HUES48 (cell line): ENCODE measurements at regions not wholly inside any gene's neighbourhood (a gene's known extent, or its start where the extent isn't known, plus 50 kb on each side); places are given as distances from the start of the nearest gene placed in this dataset.

Experiments used
- H3K27ac ChIP-seq: one replicate; pipeline ENCODE4 v1.7.0; 2013; ENCODE audit warnings: low read depth, low read length, inconsistent platforms
- H3K27me3 ChIP-seq: 2 replicates; pipeline ENCODE4 v1.6.1; 2013; ENCODE audit warnings: mild to moderate bottlenecking, low read length; ENCODE audit not compliant: control insufficient read depth, insufficient read depth
- H3K36me3 ChIP-seq: 2 replicates; pipeline ENCODE4 v1.6.1; 2013; ENCODE audit warnings: low read length; ENCODE audit not compliant: control insufficient read depth, insufficient read depth
- H3K4me1 ChIP-seq: 2 replicates; pipeline ENCODE4 v1.6.1; 2013; ENCODE audit warnings: mild to moderate bottlenecking, low read length; ENCODE audit not compliant: control insufficient read depth, insufficient read depth
- H3K4me3 ChIP-seq: 2 replicates; pipeline ENCODE4 v1.5.1; 2013; ENCODE audit warnings: mild to moderate bottlenecking, low read depth, low read length
- H3K9ac ChIP-seq: 2 replicates; pipeline ENCODE4 v1.6.1; 2013; ENCODE audit warnings: mild to moderate bottlenecking, low read depth, low read length, moderate library complexity
- H3K9me3 ChIP-seq: 2 replicates; pipeline ENCODE4 v1.6.1; 2013; ENCODE audit warnings: low read length; ENCODE audit not compliant: control insufficient read depth, insufficient read depth

DNA sequence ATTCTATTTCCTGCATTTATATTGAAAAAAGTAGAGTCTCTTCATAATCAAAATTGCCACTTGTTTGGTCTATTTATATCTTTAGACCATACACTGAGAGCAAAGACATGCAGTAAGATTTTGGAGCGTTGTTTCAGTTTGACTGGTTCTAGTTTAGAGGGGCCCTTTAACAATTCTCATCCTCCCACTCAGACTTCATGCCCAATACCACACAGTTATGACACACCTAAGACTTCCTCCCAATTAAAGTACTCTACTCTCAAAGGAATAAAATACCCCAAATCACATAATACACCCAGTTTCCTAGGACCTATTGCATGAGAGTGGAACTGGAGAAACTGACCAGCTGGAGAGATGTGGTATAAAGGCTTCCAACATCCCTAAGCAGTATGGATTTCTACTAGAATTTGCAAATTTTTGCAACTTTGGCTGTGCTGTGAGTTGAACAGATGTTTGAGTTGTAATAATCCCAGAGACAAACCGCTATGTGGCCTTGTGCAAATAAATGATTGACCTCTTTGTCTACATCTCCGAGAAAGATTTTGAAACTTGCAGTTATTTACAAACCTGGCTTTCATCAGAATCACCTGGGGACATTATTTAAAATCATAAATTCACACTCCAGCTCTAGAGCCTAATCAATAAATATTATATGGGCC, 170.0 kb upstream of the ROBO2 start:
- no peaks in the 10 kb centered on the region for H3K27me3 ChIP-seq
- no peak overlapping the region for H3K4me3 ChIP-seq
- no peak overlapping the region for H3K27ac ChIP-seq
- 0 out of 2 replicates have a peak, but pooled peaks cover 6% of the 10 kb centered on the region for H3K4me1 ChIP-seq
- no peaks in the 10 kb centered on the region; the same call in 1 of the 2 replicates for H3K9me3 ChIP-seq
- no peaks in the 10 kb centered on the region for H3K36me3 ChIP-seq
- H3K9ac ChIP-seq: no peak overlapping the region

DNA sequence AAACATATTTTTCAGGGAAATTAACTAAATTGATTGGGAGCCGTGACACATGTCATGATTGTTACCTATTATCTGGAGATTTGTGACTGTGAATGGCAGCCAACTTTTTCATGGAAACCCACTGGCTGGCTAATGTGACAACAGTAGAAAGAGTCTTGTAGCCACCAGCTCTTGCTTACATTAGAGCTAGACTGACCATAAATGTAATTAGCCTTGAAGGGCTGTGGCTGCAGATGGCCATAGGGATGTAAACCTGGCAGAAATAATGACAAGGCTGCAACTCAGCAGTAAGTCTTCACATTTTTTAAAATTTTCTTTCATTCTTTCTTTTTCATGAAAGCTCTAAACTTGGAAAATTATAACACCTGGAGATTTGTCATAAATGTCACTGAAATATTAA, 168.2 kb upstream of the ROBO2 start:
- no peaks in the 10 kb centered on the region for H3K27me3 ChIP-seq
- 0 out of 2 replicates have a peak, but pooled peaks cover 6% of the 10 kb centered on the region for H3K4me1 ChIP-seq
- no peak overlapping the region for H3K27ac ChIP-seq
- no peak overlapping the region for H3K9ac ChIP-seq
- H3K36me3 ChIP-seq: no peaks in the 10 kb centered on the region
- no peak overlapping the region for H3K4me3 ChIP-seq
- H3K9me3 ChIP-seq: no peaks in the 10 kb centered on the region; the same call in 1 of the 2 replicates

DNA sequence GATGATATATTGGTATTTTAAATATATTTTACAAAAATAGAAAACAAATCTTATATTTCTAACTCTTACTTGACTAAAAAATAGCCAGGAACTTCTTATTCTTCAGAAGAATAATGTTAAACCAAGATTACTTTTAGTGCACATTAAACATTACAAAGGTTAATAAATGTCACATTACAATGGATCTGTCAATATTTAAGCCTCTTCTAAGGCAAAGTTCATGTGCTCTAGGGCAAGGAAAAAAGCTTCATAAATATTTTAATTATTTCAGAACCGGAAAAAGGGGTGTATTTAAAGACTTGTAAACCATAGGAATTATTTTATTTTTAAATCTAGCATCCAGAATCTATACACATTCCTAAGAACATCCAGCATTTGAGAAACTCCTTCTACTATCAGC, 166.9 kb upstream of the ROBO2 start:
- Histone ChIP-seq H3K27me3 (no peaks in the 10 kb centered on the region), H3K9me3 (no peaks in the 10 kb centered on the region; the same call in 1 of the 2 replicates)

DNA sequence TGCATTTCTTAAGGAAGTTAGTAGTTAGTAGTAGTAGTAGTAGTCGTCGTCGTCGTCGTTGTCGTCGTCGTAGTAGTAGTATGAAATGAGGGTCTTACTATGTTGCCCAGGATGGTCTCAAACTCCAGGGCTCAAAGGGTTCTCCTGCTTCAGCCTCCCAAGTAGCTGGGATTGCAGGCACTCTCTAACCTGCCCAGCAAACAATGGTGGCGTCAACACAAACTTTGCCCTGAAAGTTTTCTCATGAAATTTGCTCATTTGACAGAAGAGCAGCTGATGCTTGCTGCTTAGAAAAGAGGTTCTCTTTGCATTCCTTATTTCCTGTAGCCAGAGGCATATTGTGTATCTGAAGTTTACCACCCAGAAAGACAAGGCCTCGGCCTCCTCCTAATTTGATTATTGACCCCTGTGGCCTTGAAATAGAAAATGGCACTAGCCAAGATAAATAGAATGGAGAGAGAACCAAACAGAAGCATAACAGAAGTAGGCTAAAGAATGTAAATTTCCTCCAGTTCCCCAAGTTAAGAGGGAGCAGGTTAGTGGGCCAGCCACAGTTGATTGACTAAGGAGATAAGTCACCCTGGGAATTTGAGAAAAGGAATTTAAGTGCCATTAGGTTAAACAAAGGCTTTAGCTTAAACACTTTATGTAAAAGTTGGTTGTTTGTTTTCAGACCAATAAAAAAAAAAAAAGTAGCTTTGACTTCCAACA, 166.2 kb upstream of the ROBO2 start:
- H3K27ac ChIP-seq: peak overlapping the region; percentile 69

More for the DNA sequence above, 166.9 kb upstream of the ROBO2 start:
- no peaks in the 10 kb centered on the region for H3K36me3 ChIP-seq
- H3K4me1 ChIP-seq: 0 out of 2 replicates have a peak, but pooled peaks cover 6% of the 10 kb centered on the region
- H3K27ac ChIP-seq: peak overlapping the region; percentile 69
- H3K4me3 ChIP-seq: no peak overlapping the region
- H3K9ac ChIP-seq: no peak overlapping the region

DNA sequence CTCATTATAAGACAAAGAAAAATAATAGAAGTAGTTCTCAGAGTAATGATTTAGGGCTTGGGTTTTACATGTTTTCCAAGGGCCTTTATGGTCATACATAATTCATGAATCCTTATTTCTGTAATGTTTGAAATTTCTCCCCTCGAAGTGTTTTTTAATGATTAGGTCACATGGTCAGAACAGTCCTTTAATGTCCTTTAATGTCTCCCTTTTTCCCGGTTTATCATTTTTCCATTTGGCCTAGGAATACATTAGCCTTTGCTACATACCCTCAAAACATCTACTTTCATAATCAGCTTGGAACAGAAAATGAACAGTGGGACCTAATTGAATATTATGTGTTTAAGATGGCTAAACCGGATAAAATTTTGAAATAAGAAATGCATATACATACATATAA, 159.9 kb upstream of the ROBO2 start:
- Histone ChIP-seq H3K4me3 (no peak overlapping the region), H3K27ac (no peak overlapping the region), H3K27me3 (no peaks in the 10 kb centered on the region)

More for the DNA sequence above, 166.2 kb upstream of the ROBO2 start:
- no peaks in the 10 kb centered on the region for H3K27me3 ChIP-seq
- H3K36me3 ChIP-seq: no peaks in the 10 kb centered on the region
- no peak overlapping the region for H3K9ac ChIP-seq
- H3K4me1 ChIP-seq: 0 out of 2 replicates have a peak, but pooled peaks cover 6% of the 10 kb centered on the region
- H3K4me3 ChIP-seq: no peak overlapping the region
- H3K9me3 ChIP-seq: no peaks in the 10 kb centered on the region; the same call in 1 of the 2 replicates

DNA sequence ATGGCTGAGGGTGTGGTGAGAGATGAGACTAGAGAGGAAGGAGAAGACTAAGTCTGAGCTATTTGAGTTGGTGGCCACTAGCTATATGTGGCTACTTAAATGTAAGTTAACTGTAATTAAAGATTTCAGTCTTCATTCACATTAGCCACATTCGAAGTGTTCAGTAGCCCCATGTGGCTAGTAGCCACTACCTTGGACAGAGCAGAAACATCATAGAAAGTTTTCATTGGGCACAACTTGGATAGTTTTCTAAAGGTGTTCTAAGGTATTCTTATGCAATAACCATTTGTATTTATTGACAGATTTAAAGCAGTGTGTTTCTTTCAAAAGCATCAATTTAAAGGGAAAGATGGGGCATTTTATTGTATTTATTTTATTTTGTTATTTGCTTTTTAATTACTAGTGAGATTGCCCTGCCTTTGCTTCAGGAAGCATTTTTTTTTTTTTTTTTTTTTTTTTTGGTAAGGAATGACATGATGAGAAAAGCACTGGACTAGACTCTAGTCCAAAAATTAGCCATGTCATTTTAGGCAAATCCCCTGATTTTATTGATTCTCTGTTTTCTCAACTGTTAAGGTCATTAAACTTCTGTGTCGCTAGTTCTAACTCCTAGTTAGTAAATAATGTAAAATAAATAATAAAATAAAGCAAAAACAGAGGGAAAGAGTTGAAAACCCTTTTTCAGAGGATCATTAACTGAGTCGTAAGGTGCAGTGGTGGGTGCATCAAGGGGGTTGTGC, 153.0 kb upstream of the ROBO2 start:
- Histone ChIP-seq H3K27me3 (no peaks in the 10 kb centered on the region), H3K4me3 (no peak overlapping the region), H3K4me1 (no peaks in the 10 kb centered on the region), H3K36me3 (no peaks in the 10 kb centered on the region), H3K9me3 (no peaks in the 10 kb centered on the region), H3K9ac (no peak overlapping the region), H3K27ac (no peak overlapping the region)

More for the DNA sequence above, 159.9 kb upstream of the ROBO2 start:
- H3K4me1 ChIP-seq: no peaks in the 10 kb centered on the region
- H3K9ac ChIP-seq: no peak overlapping the region
- no peaks in the 10 kb centered on the region; the same call in 1 of the 2 replicates for H3K9me3 ChIP-seq
- H3K36me3 ChIP-seq: no peaks in the 10 kb centered on the region

DNA sequence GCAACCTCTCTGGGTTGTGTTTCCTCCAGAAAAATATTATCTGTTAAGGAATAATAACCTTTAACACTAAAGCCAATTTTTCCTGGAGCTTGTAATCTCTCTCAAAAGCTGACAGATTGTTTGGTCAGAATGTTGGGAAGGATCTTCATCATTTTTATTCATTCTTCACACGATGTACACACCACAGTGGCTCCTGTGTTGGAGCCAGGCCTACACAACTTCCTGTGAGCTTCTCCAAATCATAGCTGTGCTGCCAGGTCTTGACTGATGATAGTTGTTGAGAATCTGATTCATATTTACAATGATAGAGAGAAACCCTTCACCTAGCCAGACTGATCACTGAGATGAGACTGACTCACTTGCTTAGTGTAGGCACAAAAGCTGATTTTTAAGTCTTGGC, 151.0 kb upstream of the ROBO2 start:
- H3K9ac ChIP-seq: no peak overlapping the region
- H3K36me3 ChIP-seq: no peaks in the 10 kb centered on the region
- H3K4me1 ChIP-seq: no peaks in the 10 kb centered on the region
- no peak overlapping the region for H3K4me3 ChIP-seq
- H3K27ac ChIP-seq: no peak overlapping the region
- H3K27me3 ChIP-seq: no peaks in the 10 kb centered on the region
- no peaks in the 10 kb centered on the region for H3K9me3 ChIP-seq

DNA sequence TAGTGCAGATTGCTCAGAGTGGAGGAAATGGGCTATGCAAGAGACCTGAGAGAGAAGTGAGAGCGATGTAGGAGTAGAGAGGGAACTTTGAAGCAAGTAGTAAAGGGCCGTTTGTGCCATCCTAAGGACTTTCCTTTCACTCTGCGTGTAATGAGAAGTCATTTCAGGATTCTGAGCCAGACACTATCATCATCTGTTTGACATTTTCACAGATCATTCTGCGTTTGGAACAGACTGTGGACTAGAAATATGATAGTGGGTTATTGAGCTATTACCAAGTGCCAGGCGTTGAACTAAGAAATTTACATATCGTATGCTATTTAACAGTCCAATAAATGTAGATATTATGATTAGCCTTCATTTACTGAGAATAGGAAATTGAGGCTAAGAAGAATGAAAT, 150.0 kb upstream of the ROBO2 start:
- no peaks in the 10 kb centered on the region for H3K27me3 ChIP-seq
- H3K9ac ChIP-seq: no peak overlapping the region
- H3K4me3 ChIP-seq: no peak overlapping the region
- H3K36me3 ChIP-seq: no peaks in the 10 kb centered on the region
- no peak overlapping the region for H3K27ac ChIP-seq
- H3K4me1 ChIP-seq: no peaks in the 10 kb centered on the region
- no peaks in the 10 kb centered on the region for H3K9me3 ChIP-seq

DNA sequence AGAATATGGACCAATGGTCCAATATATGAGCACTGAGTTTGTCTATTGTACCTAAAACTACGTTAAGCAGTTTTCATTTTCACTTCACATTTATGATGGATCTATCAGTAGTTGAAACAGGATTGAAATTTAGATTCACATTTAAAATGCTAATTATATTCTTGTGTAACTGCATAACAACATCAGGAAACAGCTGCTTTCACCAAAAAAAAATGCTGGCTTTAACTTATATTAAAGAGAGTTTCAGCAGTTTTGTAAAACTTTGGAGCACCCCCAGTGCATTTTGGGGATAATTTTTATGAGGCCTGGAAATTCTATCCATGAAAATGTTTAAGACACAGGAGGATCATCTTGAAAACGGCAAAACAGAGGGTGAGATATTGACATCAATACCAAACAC, 142.8 kb upstream of the ROBO2 start:
- H3K9me3 ChIP-seq: no peaks in the 10 kb centered on the region
- no peak overlapping the region for H3K9ac ChIP-seq
- no peaks in the 10 kb centered on the region for H3K27me3 ChIP-seq
- no peaks in the 10 kb centered on the region for H3K36me3 ChIP-seq
- no peaks in the 10 kb centered on the region for H3K4me1 ChIP-seq
- H3K4me3 ChIP-seq: no peak overlapping the region
- no peak overlapping the region for H3K27ac ChIP-seq

DNA sequence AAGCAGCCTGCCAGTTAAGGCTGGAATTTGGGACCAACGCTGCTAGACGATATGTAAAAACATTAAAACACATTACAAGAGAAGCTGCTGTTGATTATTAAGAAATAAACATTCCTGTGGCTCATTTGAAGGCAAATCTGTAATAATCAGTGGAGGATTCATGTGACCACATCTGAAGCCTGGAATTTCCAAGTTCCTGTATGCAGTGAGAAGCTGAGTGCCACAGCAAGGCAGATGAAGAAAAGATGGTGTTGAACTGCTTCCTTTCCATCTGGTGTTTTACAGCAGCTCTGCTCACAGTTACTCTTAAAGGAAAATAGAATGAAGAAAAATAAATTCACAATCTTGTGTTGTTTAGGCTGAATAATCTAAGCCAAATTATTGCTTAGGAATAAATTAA, 139.3 kb upstream of the ROBO2 start:
- Histone ChIP-seq H3K27me3 (no peaks in the 10 kb centered on the region), H3K36me3 (no peaks in the 10 kb centered on the region), H3K4me3 (no peak overlapping the region), H3K9ac (no peak overlapping the region), H3K27ac (no peak overlapping the region), H3K4me1 (no peaks in the 10 kb centered on the region), H3K9me3 (no peaks in the 10 kb centered on the region)

DNA sequence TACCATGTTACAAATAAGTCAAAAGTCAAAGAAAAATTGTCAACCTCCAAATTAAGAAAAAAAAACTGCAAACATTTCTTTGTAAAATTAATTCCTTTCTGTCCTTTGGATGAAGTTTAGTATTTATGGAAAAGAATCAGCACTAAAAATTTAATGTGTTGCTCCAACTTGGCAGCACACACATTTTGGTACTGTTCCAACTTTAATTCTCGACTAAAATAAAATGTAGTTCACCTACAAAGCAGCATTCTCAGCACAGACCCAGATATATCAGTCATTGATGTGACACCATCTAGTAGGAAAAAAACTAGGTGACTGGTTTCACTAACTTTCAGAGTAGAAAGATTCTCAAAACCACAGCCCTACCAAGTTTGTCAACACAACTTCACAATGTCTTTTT, 131.7 kb upstream of the ROBO2 start:
- H3K27ac ChIP-seq: no peak overlapping the region
- no peaks in the 10 kb centered on the region for H3K27me3 ChIP-seq
- H3K9ac ChIP-seq: no peak overlapping the region
- no peaks in the 10 kb centered on the region for H3K9me3 ChIP-seq
- no peaks in the 10 kb centered on the region for H3K4me1 ChIP-seq
- H3K4me3 ChIP-seq: no peak overlapping the region
- no peaks in the 10 kb centered on the region for H3K36me3 ChIP-seq
